HEK293T (cell line): ENCODE measurements at regions not wholly inside any gene's neighbourhood (a gene's known extent, or its start where the extent isn't known, plus 50 kb on each side); places are given as distances from the start of the nearest gene placed in this dataset.

Experiments used
- ARNT ChIP-seq: fragments of 450-650 bp; IDR thresholded peaks from 2 replicates; pipeline ENCODE4 v1.6.1; 2017; ENCODE audit warnings: mild to moderate bottlenecking
- BHLHE40 ChIP-seq: fragments of 450-650 bp; IDR thresholded peaks from 2 replicates; pipeline ENCODE4 v1.6.1; 2016; ENCODE audit warnings: mild to moderate bottlenecking, moderate library complexity, borderline replicate concordance
- ELF4 ChIP-seq: fragments of 450-650 bp; IDR thresholded peaks from 2 replicates; pipeline ENCODE4 v1.6.1; 2017; ENCODE audit warnings: antibody characterized with exemption
- FOXK2 ChIP-seq: fragments of 450-650 bp; IDR thresholded peaks from 2 replicates; pipeline ENCODE4 v1.6.1; 2016; ENCODE audit warnings: mild to moderate bottlenecking
- FOXM1 ChIP-seq: fragments of 450-650 bp; IDR thresholded peaks from 2 replicates; pipeline ENCODE4 v1.6.1; 2017; ENCODE audit warnings: mild to moderate bottlenecking, borderline replicate concordance
- SP1 ChIP-seq: fragments of 450-650 bp; IDR thresholded peaks from 2 replicates; pipeline ENCODE4 v1.6.1; 2017
- ZNF384 ChIP-seq: fragments of 450-650 bp; IDR thresholded peaks from 2 replicates; pipeline ENCODE4 v1.6.1; 2016

DNA sequence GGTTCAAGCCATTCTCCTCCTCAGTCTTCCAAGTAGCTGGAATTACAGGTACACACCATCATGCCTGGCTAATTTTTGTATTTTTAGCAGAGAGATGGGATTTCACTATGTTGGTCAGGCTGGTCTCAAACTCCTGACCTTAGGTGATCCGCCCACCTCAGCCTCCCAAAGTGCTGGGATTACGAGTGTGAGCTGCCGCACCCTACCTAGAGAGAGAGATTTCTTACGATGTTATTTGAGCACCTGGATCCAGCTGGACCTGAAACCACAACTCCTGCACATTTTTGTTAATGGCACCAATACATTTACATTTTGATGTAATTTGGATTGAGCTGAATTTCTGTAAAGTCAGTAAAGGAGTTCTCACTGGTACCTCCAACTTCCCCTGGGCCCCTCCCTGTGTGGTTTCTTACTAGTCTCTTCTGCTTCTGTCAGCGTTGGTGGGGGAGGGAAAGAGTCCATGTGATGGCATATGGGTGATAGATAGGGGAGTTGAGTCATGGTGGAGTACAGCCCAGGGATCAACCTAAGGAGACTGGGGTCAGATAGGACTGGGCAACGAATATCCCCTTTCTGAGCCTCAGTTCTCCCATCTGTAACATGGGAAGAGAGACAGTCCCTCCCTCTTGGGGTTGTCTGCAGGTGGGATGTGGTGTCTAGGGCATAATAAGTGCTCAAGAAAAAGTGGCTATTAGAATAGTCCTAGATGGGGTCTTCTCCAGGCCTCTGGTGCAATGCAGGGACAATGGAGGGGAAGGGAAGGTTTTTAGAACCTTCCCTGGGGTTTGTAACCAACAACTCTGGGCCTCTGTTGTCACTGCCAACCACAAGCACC is 83.3 kb upstream of the MED13L start:
- no peak for TF ChIP-seq ZNF384
- TF ChIP-seq ARNT, result no peak
- no peak for TF ChIP-seq ELF4
- TF ChIP-seq BHLHE40, result no peak
- no peak for TF ChIP-seq SP1
- no peak for TF ChIP-seq FOXK2
- TF ChIP-seq FOXM1, result no peak
